ENCODE measurements at regions not wholly inside any gene's neighbourhood (a gene's known extent, or its start where the extent isn't known, plus 50 kb on each side); places are given as distances from the start of the nearest gene placed in this dataset.

DNA sequence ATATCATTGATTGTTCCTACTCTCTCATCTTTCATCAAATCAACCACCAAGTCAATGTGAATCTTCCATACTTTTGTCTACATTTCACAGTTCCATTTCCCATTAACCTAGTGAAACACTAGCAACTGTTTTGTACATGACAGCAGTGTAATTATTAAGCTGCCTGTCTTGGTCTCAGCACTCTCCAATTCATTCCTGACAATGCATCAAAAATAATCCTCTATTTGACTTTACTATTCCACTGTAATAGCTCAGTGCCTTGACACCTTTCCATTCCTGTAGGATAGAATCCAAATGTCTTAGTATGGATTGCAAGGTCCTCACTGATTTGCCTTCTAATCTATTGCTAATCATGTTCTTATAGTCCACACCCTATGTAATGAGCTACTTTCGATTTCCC lies 2405.8 kb downstream of the PCDH7 start:
- Histone ChIP-seq H2BK15ac (ENCODE audit: low read length) (no peak overlapping the region), H2BK12ac (ENCODE audit: low read depth, low read length) (no peak overlapping the region), H2BK5ac (ENCODE audit: low read depth, low read length) (no peak overlapping the region), H3K36me3 (ENCODE audit: control insufficient read depth in 2 of 4, insufficient read depth in 4 of 4, low read length in 3 of 4) (no peaks in the 10 kb centered on the region), H3K56ac (replicated peaks; ENCODE audit: insufficient read length, low read depth, low read length) (no peak overlapping the region), H3K4me3 (ENCODE audit: extremely low read depth in 1 of 4, insufficient read depth in 2 of 4, low read depth in 3 of 4, low read length in 4 of 4) (no peak overlapping the region), H2BK20ac (ENCODE audit: low read length) (no peak overlapping the region), H3K23me2 (ENCODE audit: low read depth, low read length) (no peaks in the 10 kb centered on the region), H4K91ac (replicated peaks; ENCODE audit: insufficient read length, low read length) (no peak overlapping the region), H3K9ac (replicated peaks in 1 of 4; ENCODE audit: extremely low read depth in 1 of 4, low read depth in 3 of 4, low read length in 3 of 4) (no peak overlapping the region), H3K23ac (ENCODE audit: insufficient read length) (no peak overlapping the region), H4K8ac (ENCODE audit: extremely low read depth, insufficient read depth, low read length) (no peak overlapping the region), H3K9me3 (ENCODE audit: insufficient read depth in 2 of 2, low read depth in 1 of 2, low read length in 1 of 2) (no peaks in the 10 kb centered on the region; a peak in 1 of 4 replicates), H3K4ac (replicated peaks; ENCODE audit: insufficient read length, low read depth, low read length) (no peak overlapping the region), H3K79me2 (ENCODE audit: control insufficient read depth in 1 of 2, insufficient read depth in 2 of 2, low read length in 2 of 2) (no peaks in the 10 kb centered on the region), H3K27me3 (replicated peaks in 1 of 4; ENCODE audit: control insufficient read depth in 3 of 4, extremely low read depth in 1 of 4, insufficient read depth in 3 of 4, low read length in 3 of 4) (no peaks in the 10 kb centered on the region), H4K20me1 (replicated peaks in 1 of 2; ENCODE audit: control insufficient read depth in 1 of 2, insufficient read depth in 2 of 2, low read length in 2 of 2) (no peaks in the 10 kb centered on the region), H3K4me1 (replicated peaks in 1 of 4; ENCODE audit: control insufficient read depth in 3 of 4, insufficient read depth in 4 of 4, low read length in 3 of 4) (no peaks in the 10 kb centered on the region), H3K14ac (ENCODE audit: insufficient read length) (no peak overlapping the region), H4K5ac (ENCODE audit: insufficient read length, low read depth, low read length) (no peak overlapping the region), H3K79me1 (ENCODE audit: low read depth, low read length) (no peaks in the 10 kb centered on the region), H2AK5ac (ENCODE audit: low read depth, low read length) (no peak overlapping the region), H2AFZ (ENCODE audit: low read length) (no peak overlapping the region), H2BK120ac (replicated peaks; ENCODE audit: low read depth, low read length) (no peak overlapping the region), H3K18ac (ENCODE audit: extremely low read depth, low read length) (no peak overlapping the region), H3K4me2 (ENCODE audit: insufficient read depth in 1 of 2, low read depth in 2 of 2, low read length in 2 of 2) (no peak overlapping the region), H3K27ac (ENCODE audit: low read depth, low read length) (no peak overlapping the region)
- FAIRE-seq, result no peak
- TF ChIP-seq, protein P1, sequence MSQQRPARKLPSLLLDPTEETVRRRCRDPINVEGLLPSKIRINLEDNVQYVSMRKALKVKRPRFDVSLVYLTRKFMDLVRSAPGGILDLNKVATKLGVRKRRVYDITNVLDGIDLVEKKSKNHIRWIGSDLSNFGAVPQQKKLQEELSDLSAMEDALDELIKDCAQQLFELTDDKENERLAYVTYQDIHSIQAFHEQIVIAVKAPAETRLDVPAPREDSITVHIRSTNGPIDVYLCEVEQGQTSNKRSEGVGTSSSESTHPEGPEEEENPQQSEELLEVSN (IDR thresholded peaks at IDR 0.05), result no peak
- TF ChIP-seq CREB1 (IDR thresholded peaks at IDR 0.05), result no peak
- TF ChIP-seq SP1 (IDR thresholded peaks at IDR 0.05; ENCODE audit: low read depth, low read length), result no peak
- TF ChIP-seq POLR2A (IDR thresholded peaks at IDR 0.05; ENCODE audit: control extremely low read depth in 1 of 2, low read depth in 2 of 2, low read length in 2 of 2), result no peak
- no peak for TF ChIP-seq BACH1 (IDR thresholded peaks at IDR 0.05; ENCODE audit: low read length)
- TF ChIP-seq EZH2 (IDR thresholded peaks at IDR 0.05; ENCODE audit: low read depth, low read length, severe bottlenecking), result no peak
- no peak for TF ChIP-seq SP4 (IDR thresholded peaks at IDR 0.05; ENCODE audit: low read length)
- TF ChIP-seq RXRA (IDR thresholded peaks at IDR 0.05; ENCODE audit: insufficient read depth, low read depth, low read length), result no peak
- TF ChIP-seq, protein P2, sequence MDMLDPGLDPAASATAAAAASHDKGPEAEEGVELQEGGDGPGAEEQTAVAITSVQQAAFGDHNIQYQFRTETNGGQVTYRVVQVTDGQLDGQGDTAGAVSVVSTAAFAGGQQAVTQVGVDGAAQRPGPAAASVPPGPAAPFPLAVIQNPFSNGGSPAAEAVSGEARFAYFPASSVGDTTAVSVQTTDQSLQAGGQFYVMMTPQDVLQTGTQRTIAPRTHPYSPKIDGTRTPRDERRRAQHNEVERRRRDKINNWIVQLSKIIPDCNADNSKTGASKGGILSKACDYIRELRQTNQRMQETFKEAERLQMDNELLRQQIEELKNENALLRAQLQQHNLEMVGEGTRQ (IDR thresholded peaks at IDR 0.05; ENCODE audit: low read length), result no peak
- TF ChIP-seq RBBP5 (IDR thresholded peaks at IDR 0.05; ENCODE audit: borderline replicate concordance, low read depth, low read length), result no peak
- TF ChIP-seq EGR1 (IDR thresholded peaks at IDR 0.05; ENCODE audit: borderline replicate concordance, low read depth, low read length), result no peak
- TF ChIP-seq KDM4A (IDR thresholded peaks at IDR 0.05; ENCODE audit: low read depth, low read length, severe bottlenecking), result no peak
- no peak for TF ChIP-seq JUN (IDR thresholded peaks at IDR 0.05; ENCODE audit: low read depth, low read length)
- ChIA-PET CTCF (ENCODE audit: partially characterized antibody) (no interaction called here), POLR2A (ENCODE audit: partially characterized antibody) (no interaction called here)
- 86% methylated on average over 1 of the region's 1 CpG; no CpG with 5 or more reads in 1 of the 2 experiments for WGBS, 2 experiments (ENCODE audit: extremely low coverage in 1 of 2, insufficient coverage in 1 of 2, insufficient read length in 1 of 2, insufficient replicate concordance in 2 of 2, low coverage in 1 of 2, low lambda C conversion rate in 2 of 2, missing lambda C conversion rate in 1 of 2)
- no peak for DNase-seq (ENCODE audit: low read depth in 1 of 2, low spot score in 2 of 2)
